Glutamatergic neuron (in vitro differentiated cells): ENCODE measurements at regions not wholly inside any gene's neighbourhood (a gene's known extent, or its start where the extent isn't known, plus 50 kb on each side); places are given as distances from the start of the nearest gene placed in this dataset.

Source experiments
- DNase-seq: peaks from one replicate; pipeline ENCODE4 v3.0.0; 2022
- H3K27ac Mint-ChIP-seq: one replicate; pipeline ENCODE4 v1.8.0; 2020; ENCODE audit warnings: mild to moderate bottlenecking, mixed read lengths, inconsistent platforms; ENCODE audit not compliant: unreplicated experiment
- H3K27me3 Mint-ChIP-seq: one replicate; pipeline ENCODE4 v1.8.0; 2020; ENCODE audit warnings: mild to moderate bottlenecking, moderate library complexity, mixed read lengths, inconsistent platforms; ENCODE audit not compliant: unreplicated experiment
- H3K36me3 Mint-ChIP-seq: one replicate; pipeline ENCODE4 v1.8.0; 2020; ENCODE audit warnings: mild to moderate bottlenecking, mixed read lengths, inconsistent platforms; ENCODE audit not compliant: unreplicated experiment
- H3K4me1 Mint-ChIP-seq: one replicate; pipeline ENCODE4 v1.8.0; 2020; ENCODE audit warnings: mild to moderate bottlenecking, low read depth, mixed read lengths, inconsistent platforms; ENCODE audit not compliant: unreplicated experiment
- H3K4me3 Mint-ChIP-seq: one replicate; pipeline ENCODE4 v1.8.0; 2020; ENCODE audit warnings: mild to moderate bottlenecking, mixed read lengths, inconsistent platforms; ENCODE audit not compliant: unreplicated experiment
- H3K9me3 Mint-ChIP-seq: one replicate; pipeline ENCODE4 v1.8.0; 2020; ENCODE audit warnings: mild to moderate bottlenecking, moderate library complexity, mixed read lengths, inconsistent platforms; ENCODE audit not compliant: unreplicated experiment
- CTCF ChIP-seq: fragments of 200-600 bp; sonication (generic); IDR thresholded peaks from one replicate; pipeline ENCODE4 v1.5.0; 2021; ENCODE audit not compliant: partially characterized antibody, unreplicated experiment

- Mint-ChIP-seq H3K27me3 (peaks cover 1% of the 10 kb centered on the region), H3K27ac (no peak overlapping the region), H3K4me1 (peaks cover 6% of the 10 kb centered on the region), H3K36me3 (peaks cover 10% of the 10 kb centered on the region), H3K4me3 (no peak overlapping the region), H3K9me3 (peaks cover 7% of the 10 kb centered on the region)
- DNase-seq, result no peak
- TF ChIP-seq CTCF, result no peak
Observed at GRCh38 chr13:50189450-50189849, 174.2 kb downstream of the KCNRG start.

- Mint-ChIP-seq H3K36me3 (peaks cover 5% of the 10 kb centered on the region), H3K9me3 (peaks cover 6% of the 10 kb centered on the region), H3K4me3 (no peak overlapping the region), H3K27me3 (peaks cover 1% of the 10 kb centered on the region), H3K27ac (no peak overlapping the region), H3K4me1 (peaks cover 6% of the 10 kb centered on the region)
- no peak for TF ChIP-seq CTCF
- DNase-seq, result no peak
Observed at GRCh38 chr13:50191004-50191403, 175.8 kb downstream of the KCNRG start.

GRCh38 chr13:50192272-50192813 lies 177.1 kb downstream of the KCNRG start:
- no peaks in the 10 kb centered on the region for H3K9me3 Mint-ChIP-seq

GRCh38 chr13:50195045-50195444 lies 179.8 kb downstream of the KCNRG start:
- Mint-ChIP-seq H3K27ac (no peak overlapping the region), H3K27me3 (peaks cover 5% of the 10 kb centered on the region), H3K36me3 (no peaks in the 10 kb centered on the region), H3K4me1 (peaks cover 4% of the 10 kb centered on the region), H3K9me3 (no peaks in the 10 kb centered on the region), H3K4me3 (no peak overlapping the region)
- TF ChIP-seq CTCF, result no peak
- no peak for DNase-seq

More at GRCh38 chr13:50192272-50192813, 177.1 kb downstream of the KCNRG start:
- DNase-seq, result no peak
- Mint-ChIP-seq H3K36me3 (no peaks in the 10 kb centered on the region), H3K27me3 (peaks cover 2% of the 10 kb centered on the region), H3K4me3 (no peak overlapping the region), H3K4me1 (peaks cover 3% of the 10 kb centered on the region), H3K27ac (no peak overlapping the region)
- no peak for TF ChIP-seq CTCF

- Mint-ChIP-seq H3K4me3 (no peak overlapping the region), H3K36me3 (no peaks in the 10 kb centered on the region), H3K27me3 (peaks cover 5% of the 10 kb centered on the region), H3K27ac (no peak overlapping the region), H3K9me3 (no peaks in the 10 kb centered on the region), H3K4me1 (peaks cover 15% of the 10 kb centered on the region)
- no peak for DNase-seq
- TF ChIP-seq CTCF, result no peak
Observed at GRCh38 chr13:50196118-50196517, 180.9 kb downstream of the KCNRG start.
